Loucy (cell line): ENCODE measurements at regions not wholly inside any gene's neighbourhood (a gene's known extent, or its start where the extent isn't known, plus 50 kb on each side); places are given as distances from the start of the nearest gene placed in this dataset.
"Not testable (repeated sequence)": the region's sequence is repeated elsewhere in the genome, so short reads cannot be mapped to it uniquely, and the experiment has no call there.

Experiments used
- H2AFZ ChIP-seq: fragments of 200-600 bp; sonication (generic); 2 replicates; pipeline ENCODE4 v1.6.0; 2016; ENCODE audit warnings: antibody characterized with exemption, mild to moderate bottlenecking, low read length, moderate library complexity
- H3F3A ChIP-seq: fragments of 200-600 bp; 2 replicates; pipeline ENCODE4 v1.6.0; 2016; ENCODE audit warnings: antibody characterized with exemption, low read depth, mild to moderate bottlenecking
- H3K27me3 ChIP-seq: fragments of 200-600 bp; sonication (generic); 2 replicates; pipeline ENCODE4 v1.6.1; 2014; ENCODE audit warnings: low read length, mild to moderate bottlenecking; ENCODE audit not compliant: insufficient read depth, poor library complexity, severe bottlenecking
- H3K36me3 ChIP-seq: fragments of 200-600 bp; sonication (generic); 2 replicates; pipeline ENCODE4 v1.6.1; 2016; ENCODE audit warnings: low read length; ENCODE audit not compliant: insufficient read depth
- H3K4me1 ChIP-seq: fragments of 200-600 bp; sonication (generic); 2 replicates; pipeline ENCODE4 v1.5.1; 2014; ENCODE audit warnings: low read length, mild to moderate bottlenecking; ENCODE audit not compliant: insufficient read depth, poor library complexity, severe bottlenecking
- H3K4me2 ChIP-seq: fragments of 200-600 bp; sonication (generic); 2 replicates; pipeline ENCODE4 v1.6.0; 2014; ENCODE audit warnings: antibody characterized with exemption, low read length, low read depth, mild to moderate bottlenecking; ENCODE audit not compliant: poor library complexity, severe bottlenecking
- H3K4me3 ChIP-seq: fragments of 200-600 bp; sonication (generic); 2 replicates; pipeline ENCODE4 v1.5.1; 2014; ENCODE audit warnings: low read length, mild to moderate bottlenecking, mixed read lengths; ENCODE audit not compliant: poor library complexity, severe bottlenecking
- H3K79me2 ChIP-seq: fragments of 200-600 bp; sonication (generic); 2 replicates; pipeline ENCODE4 v1.6.1; 2014; ENCODE audit warnings: low read length; ENCODE audit not compliant: insufficient read depth
- H3K9ac ChIP-seq: fragments of 200-600 bp; sonication (generic); 2 replicates; pipeline ENCODE4 v1.6.0; 2014; ENCODE audit warnings: mild to moderate bottlenecking, low read depth, low read length, moderate library complexity; ENCODE audit not compliant: poor library complexity, severe bottlenecking
- H3K9me2 ChIP-seq: fragments of 200-600 bp; sonication (generic); replicated peaks from 2 replicates; pipeline ENCODE4 v1.6.1; 2016; ENCODE audit warnings: low read depth, low read length, mixed read lengths
- H3K9me3 ChIP-seq: fragments of 200-600 bp; sonication (generic); 2 replicates; pipeline ENCODE4 v1.6.1; 2014; ENCODE audit warnings: mild to moderate bottlenecking, antibody characterized with exemption, low read length, low read depth; ENCODE audit not compliant: insufficient read depth
- H4K20me1 ChIP-seq: fragments of 200-600 bp; sonication (generic); 2 replicates; pipeline ENCODE4 v1.6.0; 2014; ENCODE audit warnings: antibody characterized with exemption, low read length, mild to moderate bottlenecking; ENCODE audit not compliant: insufficient read depth, poor library complexity, severe bottlenecking
- CTCF ChIP-seq: fragments of 200-600 bp; sonication (generic); conservative IDR thresholded peaks from 2 replicates; pipeline ENCODE4 v1.5.1; 2014; ENCODE audit warnings: mild to moderate bottlenecking, antibody characterized with exemption, low read length
- EZH2phosphoT487 ChIP-seq: fragments of 200-600 bp; IDR thresholded peaks from 2 replicates; pipeline ENCODE4 v1.6.1; 2018; ENCODE audit warnings: antibody characterized with exemption, mild to moderate bottlenecking, moderate library complexity, borderline replicate concordance

DNA sequence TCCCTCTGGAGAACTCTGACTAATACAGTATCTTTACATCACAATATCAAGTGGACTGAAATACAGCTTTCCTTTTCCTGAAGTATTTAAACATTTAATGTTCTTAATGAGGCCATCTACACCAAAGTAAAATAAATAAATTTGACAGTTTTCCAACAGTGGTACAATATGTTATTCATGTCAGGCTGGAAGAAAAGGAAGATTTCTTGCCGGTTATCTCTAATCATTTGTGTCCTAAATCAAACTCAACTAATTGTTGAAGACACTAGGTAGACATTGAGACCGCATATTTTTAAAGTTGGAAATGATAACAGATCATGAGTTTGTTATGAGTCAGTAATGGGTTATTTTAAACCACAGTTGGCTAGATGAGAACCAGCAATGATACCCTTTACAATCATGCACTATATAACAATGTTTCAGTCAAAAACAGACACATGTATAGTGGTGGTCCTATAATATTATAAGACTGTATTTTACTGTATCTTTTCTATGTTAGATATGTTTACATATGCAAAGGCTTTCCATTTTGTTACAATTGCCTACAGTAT, 241.6 kb downstream of the LMBRD1 start:
- Histone ChIP-seq H4K20me1 (no peaks in the 10 kb centered on the region), H3K4me2 (no peak overlapping the region)
- no peak for TF ChIP-seq CTCF

DNA sequence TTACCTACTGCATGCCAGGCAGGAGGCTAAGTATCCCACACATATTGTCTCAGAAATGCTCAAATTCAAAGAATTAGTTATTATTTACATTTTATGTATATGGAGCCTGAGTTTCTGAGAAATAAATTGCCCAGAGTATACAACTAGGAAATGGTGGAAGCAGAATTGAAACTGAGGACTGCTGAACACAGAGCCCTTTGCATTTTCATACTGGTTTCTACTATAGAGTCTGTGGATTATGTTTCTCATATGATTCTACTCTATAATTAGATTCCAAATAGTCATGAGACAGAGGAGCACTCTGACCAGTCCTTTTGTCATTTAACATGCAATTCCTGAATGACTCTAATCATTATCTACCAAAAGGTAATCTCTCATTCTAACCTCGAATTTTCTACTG, 254.3 kb downstream of the LMBRD1 start:
- TF ChIP-seq CTCF: no peak
- TF ChIP-seq EZH2phosphoT487: no peak
- Histone ChIP-seq H4K20me1 (no peaks in the 10 kb centered on the region), H3K4me2 (no peak overlapping the region), H3K79me2 (no peaks in the 10 kb centered on the region), H3K9ac (no peak overlapping the region), H3F3A (no peaks in the 10 kb centered on the region), H3K36me3 (no peaks in the 10 kb centered on the region), H3K4me3 (no peak overlapping the region), H2AFZ (no peak overlapping the region), H3K9me2 (no peaks in the 10 kb centered on the region), H3K4me1 (no peaks in the 10 kb centered on the region), H3K27me3 (no peaks in the 10 kb centered on the region), H3K9me3 (no peaks in the 10 kb centered on the region)

More for the DNA sequence above, 241.6 kb downstream of the LMBRD1 start:
- H3K9ac ChIP-seq: no peak overlapping the region
- H3K36me3 ChIP-seq: no peaks in the 10 kb centered on the region
- H3F3A ChIP-seq: no peaks in the 10 kb centered on the region
- H3K9me2 ChIP-seq: no peaks in the 10 kb centered on the region
- H3K4me1 ChIP-seq: no peaks in the 10 kb centered on the region
- H3K79me2 ChIP-seq: no peaks in the 10 kb centered on the region
- H2AFZ ChIP-seq: no peak overlapping the region
- H3K4me3 ChIP-seq: no peak overlapping the region
- H3K9me3 ChIP-seq: no peaks in the 10 kb centered on the region
- H3K27me3 ChIP-seq: no peaks in the 10 kb centered on the region

DNA sequence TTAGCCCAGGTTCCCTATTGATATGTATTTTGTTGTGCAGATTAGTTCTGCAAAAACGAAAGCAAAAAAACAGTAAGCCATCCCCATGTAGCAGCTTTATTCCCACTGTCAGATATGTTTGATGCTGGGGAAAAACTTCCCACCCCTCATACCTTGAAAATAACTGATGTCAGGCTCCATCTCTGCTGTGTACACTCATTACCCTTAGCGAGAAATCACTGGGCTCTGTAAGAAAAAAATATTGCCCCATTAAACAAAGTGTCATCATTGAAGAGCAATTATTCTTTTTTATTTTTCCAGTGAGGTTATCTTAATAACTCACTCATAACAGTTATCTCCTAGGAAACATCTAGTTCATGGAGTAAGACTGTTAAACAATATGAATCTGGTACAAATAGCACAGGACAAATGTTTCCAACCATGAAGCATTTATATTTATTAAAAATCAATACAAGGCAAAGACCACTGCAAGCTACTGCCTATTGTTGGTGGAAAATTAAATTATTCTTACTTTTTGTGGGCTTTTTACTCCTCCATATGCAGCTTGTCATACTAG, 268.8 kb downstream of the LMBRD1 start:
- Histone ChIP-seq H4K20me1 (no peaks in the 10 kb centered on the region), H3K4me2 (no peak overlapping the region), H3K4me3 (no peak overlapping the region), H3F3A (no peaks in the 10 kb centered on the region), H2AFZ (no peak overlapping the region), H3K9me3 (no peaks in the 10 kb centered on the region), H3K4me1 (no peaks in the 10 kb centered on the region), H3K9me2 (no peaks in the 10 kb centered on the region), H3K27me3 (no peaks in the 10 kb centered on the region), H3K79me2 (no peaks in the 10 kb centered on the region), H3K36me3 (no peaks in the 10 kb centered on the region), H3K9ac (no peak overlapping the region)
- TF ChIP-seq CTCF: no peak
- TF ChIP-seq EZH2phosphoT487: no peak

GRCh38 chr6:69515480-69515879, 281.3 kb downstream of the LMBRD1 start:
- H4K20me1 ChIP-seq, H3K9ac ChIP-seq, H2AFZ ChIP-seq, H3K79me2 ChIP-seq, H3K9me3 ChIP-seq, H3K4me2 ChIP-seq, H3K27me3 ChIP-seq, H3K4me1 ChIP-seq, H3F3A ChIP-seq, H3K9me2 ChIP-seq, H3K36me3 ChIP-seq, H3K4me3 ChIP-seq: not testable (repeated sequence)
